ENCODE measurements at regions not wholly inside any gene's neighbourhood (a gene's known extent, or its start where the extent isn't known, plus 50 kb on each side); places are given as distances from the start of the nearest gene placed in this dataset.

DNA sequence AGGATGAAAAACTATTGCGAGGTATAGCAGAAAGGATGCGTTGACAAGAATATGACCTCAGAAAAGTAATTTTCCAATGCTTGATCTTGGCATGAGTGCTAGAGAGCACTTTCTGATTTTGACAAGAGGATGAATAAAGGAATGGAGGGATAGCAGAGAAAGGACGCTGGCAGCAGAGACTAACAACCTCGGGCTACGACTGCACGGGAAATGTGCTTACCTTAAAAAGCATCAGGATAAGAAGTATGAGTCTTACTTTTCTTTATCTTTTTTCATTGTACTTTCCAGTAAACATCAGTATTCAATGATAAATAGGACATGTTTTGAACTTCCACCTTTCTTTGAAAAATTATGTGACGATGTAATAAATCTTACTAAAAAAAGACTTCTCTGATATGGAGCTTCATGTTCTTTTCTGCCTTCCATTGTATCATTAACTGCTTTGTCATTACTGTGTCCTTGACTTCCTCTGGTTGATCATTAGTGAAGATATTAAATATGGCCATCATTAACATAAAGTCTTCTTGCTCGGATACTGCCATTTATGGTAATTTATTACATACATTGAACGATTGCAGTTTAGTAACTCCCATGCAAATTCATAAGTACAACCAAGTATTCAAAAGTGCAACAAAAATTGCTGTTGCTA, 265.6 kb downstream of the DSEL start:
- Histone ChIP-seq H3K9me3 (no peaks in the 10 kb centered on the region), H3K27me3 (no peaks in the 10 kb centered on the region), H3K27ac (no peak overlapping the region), H3K4me1 (no peaks in the 10 kb centered on the region), H3K36me3 (no peaks in the 10 kb centered on the region), H3K4me3 (no peak overlapping the region)
- DNase-seq (no peak), ATAC-seq (no peak)
- TF ChIP-seq, protein P1, sequence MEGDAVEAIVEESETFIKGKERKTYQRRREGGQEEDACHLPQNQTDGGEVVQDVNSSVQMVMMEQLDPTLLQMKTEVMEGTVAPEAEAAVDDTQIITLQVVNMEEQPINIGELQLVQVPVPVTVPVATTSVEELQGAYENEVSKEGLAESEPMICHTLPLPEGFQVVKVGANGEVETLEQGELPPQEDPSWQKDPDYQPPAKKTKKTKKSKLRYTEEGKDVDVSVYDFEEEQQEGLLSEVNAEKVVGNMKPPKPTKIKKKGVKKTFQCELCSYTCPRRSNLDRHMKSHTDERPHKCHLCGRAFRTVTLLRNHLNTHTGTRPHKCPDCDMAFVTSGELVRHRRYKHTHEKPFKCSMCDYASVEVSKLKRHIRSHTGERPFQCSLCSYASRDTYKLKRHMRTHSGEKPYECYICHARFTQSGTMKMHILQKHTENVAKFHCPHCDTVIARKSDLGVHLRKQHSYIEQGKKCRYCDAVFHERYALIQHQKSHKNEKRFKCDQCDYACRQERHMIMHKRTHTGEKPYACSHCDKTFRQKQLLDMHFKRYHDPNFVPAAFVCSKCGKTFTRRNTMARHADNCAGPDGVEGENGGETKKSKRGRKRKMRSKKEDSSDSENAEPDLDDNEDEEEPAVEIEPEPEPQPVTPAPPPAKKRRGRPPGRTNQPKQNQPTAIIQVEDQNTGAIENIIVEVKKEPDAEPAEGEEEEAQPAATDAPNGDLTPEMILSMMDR (IDR thresholded peaks at IDR 0.05 in 4 of 5, conservative IDR thresholded peaks at IDR 0.05 in 1 of 5): no peak
- TF ChIP-seq POLR2A (IDR thresholded peaks at IDR 0.05): no peak
- intact Hi-C loops (cut with DNase I; ENCODE audit: low total_unique reads): no loop called here
- in situ Hi-C loops (cut with MboI; ENCODE audit: low sequenced_read_pairs in 4 of 4): no loop called here

DNA sequence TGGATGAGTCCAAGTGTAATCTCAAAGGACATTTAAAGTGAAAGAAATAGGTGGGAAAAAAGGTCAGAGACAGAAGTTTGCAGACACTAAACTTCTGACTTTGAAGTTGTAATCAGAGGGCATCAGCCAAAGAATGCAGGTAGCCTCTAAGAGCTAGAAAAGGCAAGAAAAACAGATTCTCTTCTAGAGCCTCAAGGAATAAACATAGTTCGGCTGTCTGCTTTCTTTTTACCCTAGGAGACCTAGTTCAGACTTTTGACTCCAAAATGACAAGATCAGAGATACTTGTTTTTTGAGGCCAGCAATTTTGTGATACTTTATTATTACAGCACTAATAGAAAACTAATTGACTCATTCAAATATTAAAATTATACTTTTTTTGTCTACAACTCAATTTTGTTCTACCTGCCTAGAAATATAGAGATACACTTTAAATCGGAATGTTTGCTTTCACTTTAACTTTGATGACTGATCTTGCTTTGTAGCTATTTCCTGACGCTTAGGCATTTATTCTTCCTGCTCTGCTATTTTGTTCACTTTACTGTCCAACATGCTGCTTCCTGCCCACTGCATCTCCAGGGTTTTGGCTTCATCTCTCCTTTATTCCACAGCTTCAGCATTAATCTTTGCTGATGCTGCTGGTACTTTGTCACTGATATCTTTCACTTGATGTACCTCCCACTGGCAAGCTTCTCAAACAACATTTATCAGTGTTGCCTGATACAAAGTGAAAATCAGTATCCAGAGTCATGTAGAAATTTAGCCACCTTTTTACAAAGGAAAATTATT, 272.5 kb downstream of the DSEL start:
- intact Hi-C loops (cut with DNase I; ENCODE audit: low total_unique reads) (no loop called here), in situ Hi-C loops (cut with MboI; ENCODE audit: low sequenced_read_pairs in 4 of 4) (no loop called here)
- ATAC-seq (no peak), DNase-seq (no peak)
- Histone ChIP-seq H3K27me3 (no peaks in the 10 kb centered on the region), H3K36me3 (no peaks in the 10 kb centered on the region), H3K9me3 (no peaks in the 10 kb centered on the region), H3K4me3 (no peak overlapping the region), H3K4me1 (no peaks in the 10 kb centered on the region), H3K27ac (no peak overlapping the region)
- no peak for TF ChIP-seq POLR2A (IDR thresholded peaks at IDR 0.05)
- TF ChIP-seq, protein P1 (IDR thresholded peaks at IDR 0.05 in 4 of 5, conservative IDR thresholded peaks at IDR 0.05 in 1 of 5): no peak

- intact Hi-C loops (cut with DNase I; ENCODE audit: low total_unique reads): no loop called here
- Histone ChIP-seq H3K27me3 (no peaks in the 10 kb centered on the region), H3K27ac (no peak overlapping the region), H3K4me3 (no peak overlapping the region), H3K4me1 (no peaks in the 10 kb centered on the region), H3K36me3 (no peaks in the 10 kb centered on the region), H3K9me3 (no peaks in the 10 kb centered on the region)
- in situ Hi-C loops (cut with MboI; ENCODE audit: low sequenced_read_pairs in 4 of 4): no loop called here
- no peak for ATAC-seq
- no peak for DNase-seq
- TF ChIP-seq, protein P1 (IDR thresholded peaks at IDR 0.05 in 4 of 5, conservative IDR thresholded peaks at IDR 0.05 in 1 of 5): no peak
- TF ChIP-seq POLR2A (IDR thresholded peaks at IDR 0.05): no peak
Measured at GRCh38 chr18:67242001-67242400, 274.5 kb downstream of the DSEL start.

GRCh38 chr18:67241299-67241698, 275.2 kb downstream of the DSEL start:
- no peak overlapping the region for H3K27ac ChIP-seq
- no peaks in the 10 kb centered on the region for H3K4me1 ChIP-seq
- H3K27me3 ChIP-seq: no peaks in the 10 kb centered on the region
- TF ChIP-seq POLR2A (IDR thresholded peaks at IDR 0.05): no peak
- TF ChIP-seq, protein P1 (IDR thresholded peaks at IDR 0.05 in 4 of 5, conservative IDR thresholded peaks at IDR 0.05 in 1 of 5): no peak
- DNase-seq (no peak), ATAC-seq (no peak)
- H3K4me3 ChIP-seq: no peak overlapping the region
- no peaks in the 10 kb centered on the region for H3K36me3 ChIP-seq
- intact Hi-C loops (cut with DNase I; ENCODE audit: low total_unique reads): no loop called here
- in situ Hi-C loops (cut with MboI; ENCODE audit: low sequenced_read_pairs in 4 of 4): no loop called here
- H3K9me3 ChIP-seq: no peaks in the 10 kb centered on the region

Measured in gastrocnemius medialis (tissue), 4 donors.